ENCODE measurements at regions not wholly inside any gene's neighbourhood (a gene's known extent, or its start where the extent isn't known, plus 50 kb on each side); places are given as distances from the start of the nearest gene placed in this dataset.

- TF ChIP-seq ZFX (IDR thresholded peaks at IDR 0.05; ENCODE audit: borderline replicate concordance) (no peak), CTCF (IDR thresholded peaks at IDR 0.05) (no peak)
- H3K27ac ChIP-seq: no peak overlapping the region
Measured at GRCh38 chr13:92938486-92939020, 288.1 kb upstream of the GPC6 start.

- no peak overlapping the region for H3K27ac ChIP-seq
- TF ChIP-seq CTCF (IDR thresholded peaks at IDR 0.05) (no peak), ZFX (IDR thresholded peaks at IDR 0.05; ENCODE audit: borderline replicate concordance) (no peak)
Measured at GRCh38 chr13:92941167-92941566, 285.4 kb upstream of the GPC6 start.

DNA sequence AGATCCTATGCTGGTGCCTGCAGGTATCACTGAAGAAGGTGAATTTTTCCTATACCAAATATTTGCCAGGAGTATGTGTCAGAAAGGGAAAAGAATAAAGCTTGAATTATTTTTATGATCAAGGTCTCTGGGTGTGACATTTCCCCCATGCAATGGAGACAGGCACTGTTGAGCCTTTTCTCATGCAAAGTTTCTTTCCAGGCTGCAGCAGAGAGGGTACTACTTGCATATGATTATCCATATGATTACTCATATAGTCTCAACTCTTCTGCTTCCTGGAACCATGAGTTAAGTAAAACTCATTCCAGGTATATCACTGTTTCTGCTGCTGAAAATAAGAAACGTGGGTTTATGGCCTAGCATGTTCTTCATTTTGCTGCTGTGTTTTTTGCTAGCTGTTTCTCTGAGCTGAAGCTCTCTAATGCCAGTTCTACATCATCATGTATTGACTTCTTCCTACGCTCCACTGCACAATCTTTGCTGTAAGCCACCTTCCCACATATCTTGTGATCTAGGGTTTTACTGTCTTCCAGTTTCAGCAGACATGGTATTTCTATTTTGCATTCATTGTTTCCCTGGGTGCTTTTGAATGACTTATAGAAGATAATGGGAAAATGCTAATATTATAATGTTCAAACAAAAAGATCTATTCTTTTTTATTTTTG, 278.7 kb upstream of the GPC6 start:
- TF ChIP-seq CTCF (IDR thresholded peaks at IDR 0.05): no peak
- no peak for TF ChIP-seq ZFX (IDR thresholded peaks at IDR 0.05; ENCODE audit: borderline replicate concordance)
- H3K27ac ChIP-seq: no peak overlapping the region

DNA sequence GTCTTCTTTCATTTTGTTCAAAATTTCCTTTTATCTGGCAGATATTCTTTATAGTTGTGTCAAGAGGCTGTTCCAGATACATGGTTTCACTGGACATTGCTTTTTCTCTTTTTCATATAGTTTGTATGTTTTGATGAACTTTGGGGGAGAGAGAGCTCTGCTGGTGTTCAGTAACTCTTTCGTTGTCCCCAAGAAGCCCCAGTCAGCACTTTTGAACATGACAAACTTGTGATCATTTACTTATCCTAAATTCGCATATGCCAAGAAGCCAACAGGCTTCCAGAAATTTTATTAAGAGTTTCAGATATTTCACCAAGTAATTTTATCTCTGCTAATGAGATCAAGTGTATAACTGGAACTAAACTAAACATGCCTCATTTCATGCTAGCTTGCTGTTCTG, 275.8 kb upstream of the GPC6 start:
- peak overlapping the region; percentile 32 for H3K27ac ChIP-seq
- TF ChIP-seq CTCF (IDR thresholded peaks at IDR 0.05) (no peak), ZFX (IDR thresholded peaks at IDR 0.05; ENCODE audit: borderline replicate concordance) (no peak)

DNA sequence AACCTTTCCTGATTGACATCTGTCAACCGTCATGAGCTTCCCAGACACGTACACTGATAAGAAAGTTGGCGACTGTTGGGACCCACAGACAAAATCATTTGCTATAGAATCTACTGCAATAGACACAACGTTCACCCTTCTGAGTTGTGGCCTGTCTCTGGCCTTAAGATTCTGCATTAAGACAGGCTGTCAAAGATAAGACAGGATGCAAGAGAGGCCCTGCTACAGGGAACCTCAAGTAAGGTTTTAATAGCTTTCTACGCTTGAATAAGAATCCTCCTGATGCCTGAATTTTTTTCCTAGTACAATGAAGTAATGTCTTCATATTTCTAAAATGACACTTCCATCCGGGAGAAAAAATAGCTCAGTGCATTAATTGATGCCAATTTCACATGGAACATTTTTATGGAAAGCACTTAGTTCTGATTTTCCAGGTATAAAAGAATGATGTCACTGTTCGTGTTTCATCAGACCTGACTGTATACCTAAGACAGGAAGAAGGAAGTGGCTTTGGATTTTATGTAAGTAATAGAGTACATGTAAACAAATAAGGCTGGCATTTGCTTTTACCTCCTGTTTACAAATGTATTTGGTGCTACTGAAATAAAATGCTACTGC, 275.2 kb upstream of the GPC6 start:
- peak overlapping the region; percentile 32 for H3K27ac ChIP-seq
- no peak for TF ChIP-seq CTCF (IDR thresholded peaks at IDR 0.05)
- TF ChIP-seq ZFX (IDR thresholded peaks at IDR 0.05; ENCODE audit: borderline replicate concordance): no peak

DNA sequence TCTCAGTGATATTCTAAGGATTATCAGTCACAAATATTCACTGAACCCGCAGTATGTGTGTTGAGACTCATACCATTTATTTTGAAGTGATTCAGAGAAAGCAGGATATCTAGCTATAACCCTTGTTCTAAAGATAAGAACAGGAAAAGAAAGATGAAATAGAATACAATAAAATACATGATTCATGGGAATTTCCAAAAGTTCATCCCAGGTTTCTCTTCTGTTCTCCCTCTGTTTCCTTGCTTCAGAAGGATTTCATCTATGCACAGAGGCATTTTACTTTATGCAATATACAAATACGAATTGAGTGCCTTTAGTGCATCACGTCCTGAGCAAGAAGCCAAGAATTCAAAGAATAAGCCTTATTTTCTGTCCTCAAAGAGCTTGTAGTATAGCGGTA, 274.4 kb upstream of the GPC6 start:
- TF ChIP-seq ZFX (IDR thresholded peaks at IDR 0.05; ENCODE audit: borderline replicate concordance): no peak
- no peak for TF ChIP-seq CTCF (IDR thresholded peaks at IDR 0.05)

GRCh38 chr13:92954746-92955145, 271.9 kb upstream of the GPC6 start:
- TF ChIP-seq ZFX (IDR thresholded peaks at IDR 0.05; ENCODE audit: borderline replicate concordance) (no peak), CTCF (IDR thresholded peaks at IDR 0.05) (no peak)
- H3K27ac ChIP-seq: no peak overlapping the region

More for the DNA sequence above, 274.4 kb upstream of the GPC6 start:
- H3K27ac ChIP-seq: peak overlapping the region; percentile 32

Data from 22Rv1 (cell line).